ENCODE measurements at regions not wholly inside any gene's neighbourhood (a gene's known extent, or its start where the extent isn't known, plus 50 kb on each side); places are given as distances from the start of the nearest gene placed in this dataset.

GRCh38 chr9:108793573-108793972 is 62.2 kb downstream of the ACTL7B start:
- Histone ChIP-seq H4K20me1 (ENCODE audit: insufficient read depth) (no peaks in the 10 kb centered on the region), H3K27ac (no peak overlapping the region), H3K9ac (no peak overlapping the region), H3K4me3 (IDR thresholded peaks at IDR 0.05; ENCODE audit: insufficient read depth, low read depth, low read length) (no peak overlapping the region), H2AFZ (ENCODE audit: low read depth) (no peak overlapping the region), H3K79me2 (ENCODE audit: insufficient read depth, low read depth) (no peaks in the 10 kb centered on the region), H3K4me2 (no peak overlapping the region), H3K4me1 (ENCODE audit: low read depth, poor library complexity, severe bottlenecking) (no peaks in the 10 kb centered on the region), H3K27me3 (ENCODE audit: insufficient read depth, low read depth) (no peaks in the 10 kb centered on the region), H3K36me3 (ENCODE audit: insufficient read depth) (no peaks in the 10 kb centered on the region)
- no peak for TF ChIP-seq CTCF (conservative IDR thresholded peaks at IDR 0.05; ENCODE audit: low read depth, low read length)

GRCh38 chr9:108789742-108790141 is 66.0 kb downstream of the ACTL7B start:
- Histone ChIP-seq H3K4me2 (no peak overlapping the region), H3K79me2 (ENCODE audit: insufficient read depth, low read depth) (no peaks in the 10 kb centered on the region), H4K20me1 (ENCODE audit: insufficient read depth) (no peaks in the 10 kb centered on the region), H3K27me3 (ENCODE audit: insufficient read depth, low read depth) (no peaks in the 10 kb centered on the region), H2AFZ (ENCODE audit: low read depth) (no peak overlapping the region), H3K27ac (no peak overlapping the region), H3K9ac (no peak overlapping the region), H3K4me3 (IDR thresholded peaks at IDR 0.05; ENCODE audit: insufficient read depth, low read depth, low read length) (no peak overlapping the region), H3K4me1 (ENCODE audit: low read depth, poor library complexity, severe bottlenecking) (no peaks in the 10 kb centered on the region), H3K36me3 (ENCODE audit: insufficient read depth) (no peaks in the 10 kb centered on the region)
- no peak for TF ChIP-seq CTCF (conservative IDR thresholded peaks at IDR 0.05; ENCODE audit: low read depth, low read length)

- Histone ChIP-seq H3K4me1 (ENCODE audit: low read depth, poor library complexity, severe bottlenecking) (no peaks in the 10 kb centered on the region), H4K20me1 (ENCODE audit: insufficient read depth) (no peaks in the 10 kb centered on the region), H2AFZ (ENCODE audit: low read depth) (no peak overlapping the region)
These were observed 68.1 kb downstream of the ACTL7B start for GRCh38 chr9:108787690-108788048.

GRCh38 chr9:108786901-108787689 is 68.7 kb downstream of the ACTL7B start:
- Histone ChIP-seq H3K9ac (no peak overlapping the region), H4K20me1 (ENCODE audit: insufficient read depth) (no peaks in the 10 kb centered on the region), H3K4me2 (no peak overlapping the region), H3K4me3 (IDR thresholded peaks at IDR 0.05; ENCODE audit: insufficient read depth, low read depth, low read length) (no peak overlapping the region), H3K36me3 (ENCODE audit: insufficient read depth) (no peaks in the 10 kb centered on the region), H2AFZ (ENCODE audit: low read depth) (no peak overlapping the region), H3K27me3 (ENCODE audit: insufficient read depth, low read depth) (no peaks in the 10 kb centered on the region), H3K79me2 (ENCODE audit: insufficient read depth, low read depth) (no peaks in the 10 kb centered on the region), H3K27ac (no peak overlapping the region), H3K4me1 (ENCODE audit: low read depth, poor library complexity, severe bottlenecking) (no peaks in the 10 kb centered on the region)
- TF ChIP-seq CTCF (conservative IDR thresholded peaks at IDR 0.05; ENCODE audit: low read depth, low read length): no peak

More at GRCh38 chr9:108787690-108788048, 68.1 kb downstream of the ACTL7B start:
- Histone ChIP-seq H3K27me3 (ENCODE audit: insufficient read depth, low read depth) (no peaks in the 10 kb centered on the region), H3K27ac (no peak overlapping the region), H3K4me3 (IDR thresholded peaks at IDR 0.05; ENCODE audit: insufficient read depth, low read depth, low read length) (no peak overlapping the region), H3K36me3 (ENCODE audit: insufficient read depth) (no peaks in the 10 kb centered on the region), H3K9ac (no peak overlapping the region), H3K79me2 (ENCODE audit: insufficient read depth, low read depth) (no peaks in the 10 kb centered on the region), H3K4me2 (no peak overlapping the region)
- TF ChIP-seq CTCF (conservative IDR thresholded peaks at IDR 0.05; ENCODE audit: low read depth, low read length): no peak

All from KMS-11 (cell line).